Immature natural killer cell (primary cell): ENCODE measurements at regions not wholly inside any gene's neighbourhood (a gene's known extent, or its start where the extent isn't known, plus 50 kb on each side); places are given as distances from the start of the nearest gene placed in this dataset.
A peak's percentile ranks its signal among the peaks of the same experiment; 100 is the strongest.
"Not testable (repeated sequence)": the region's sequence is repeated elsewhere in the genome, so short reads cannot be mapped to it uniquely, and the experiment has no call there.

ENCODE experiments used
- DNase-seq, 3 donors: peaks; one replicate each; pipeline ENCODE4 v3.0.0; 2022; ENCODE audit warnings: mixed read lengths in 1 of 3
- H3K27ac Mint-ChIP-seq, 6 donors: one replicate each; pipeline ENCODE4 v1.8.0; 2020; ENCODE audit warnings: mixed read lengths in 6 of 6, mild to moderate bottlenecking in 5 of 6, inconsistent platforms in 4 of 6, moderate library complexity in 3 of 6
- H3K27me3 Mint-ChIP-seq, 3 donors: one replicate each; pipeline ENCODE4 v1.8.0; 2020 to 2021; ENCODE audit warnings: low read depth in 3 of 3, mild to moderate bottlenecking in 3 of 3, mixed read lengths in 3 of 3, moderate library complexity in 3 of 3, inconsistent platforms in 1 of 3
- H3K36me3 Mint-ChIP-seq, 3 donors: one replicate each; pipeline ENCODE4 v1.8.0; 2020; ENCODE audit warnings: mixed read lengths in 3 of 3, inconsistent platforms in 2 of 3, mild to moderate bottlenecking in 2 of 3
- H3K4me1 Mint-ChIP-seq, 2 donors: one replicate each; pipeline ENCODE4 v1.8.0; 2020; ENCODE audit warnings: inconsistent platforms in 2 of 2, mild to moderate bottlenecking in 2 of 2, mixed read lengths in 2 of 2, moderate library complexity in 1 of 2
- H3K4me3 Mint-ChIP-seq, 5 donors: one replicate each; pipeline ENCODE4 v1.8.0; 2020; ENCODE audit warnings: mild to moderate bottlenecking in 5 of 5, mixed read lengths in 5 of 5, inconsistent platforms in 3 of 5, moderate library complexity in 3 of 5
- H3K9me3 Mint-ChIP-seq, 6 donors: one replicate each; pipeline ENCODE4 v1.8.0; 2020; ENCODE audit warnings: mild to moderate bottlenecking in 6 of 6, mixed read lengths in 6 of 6, inconsistent platforms in 4 of 6, moderate library complexity in 3 of 6

GRCh38 chr13:65275108-65275507 lies 1955.0 kb downstream of the PCDH9 start:
- no peak overlapping the region for H3K27ac Mint-ChIP-seq
- no peaks in the 10 kb centered on the region for H3K27me3 Mint-ChIP-seq
- peaks cover 4 to 10% (median 8%) of the 10 kb centered on the region in 3 donors for H3K36me3 Mint-ChIP-seq
- no peak overlapping the region for H3K4me3 Mint-ChIP-seq
- no peaks in the 10 kb centered on the region for H3K4me1 Mint-ChIP-seq
- no peak for DNase-seq
- peaks cover 9 to 27% (median 18%) of the 10 kb centered on the region in 6 donors for H3K9me3 Mint-ChIP-seq

GRCh38 chr13:65273811-65274420 lies 1956.2 kb downstream of the PCDH9 start:
- not testable (repeated sequence) for H3K27ac Mint-ChIP-seq, H3K4me3 Mint-ChIP-seq, DNase-seq, H3K4me1 Mint-ChIP-seq, H3K36me3 Mint-ChIP-seq, H3K27me3 Mint-ChIP-seq
- peaks cover 9 to 27% (median 17%) of the 10 kb centered on the region in 6 donors for H3K9me3 Mint-ChIP-seq

- Mint-ChIP-seq H3K9me3 (peaks cover 0 to 14% (median under 1%) of the 10 kb centered on the region in 6 donors), H3K4me1 (peaks cover 13 to 20% of the 10 kb centered on the region in 2 donors), H3K4me3 (no peak overlapping the region), H3K27me3 (no peaks in the 10 kb centered on the region), H3K36me3 (no peaks in the 10 kb centered on the region), H3K27ac (no peak overlapping the region)
- no peak for DNase-seq
Observed at GRCh38 chr13:65268009-65268408, 1962.1 kb downstream of the PCDH9 start.

GRCh38 chr13:65265988-65266387 lies 1964.1 kb downstream of the PCDH9 start:
- Mint-ChIP-seq H3K27ac (no peak overlapping the region), H3K4me3 (no peak overlapping the region), H3K4me1 (peaks cover 20 to 27% of the 10 kb centered on the region in 2 donors), H3K9me3 (peaks cover 0 to 6% (median 0%) of the 10 kb centered on the region in 6 donors), H3K27me3 (no peaks in the 10 kb centered on the region), H3K36me3 (no peaks in the 10 kb centered on the region)
- DNase-seq: no peak

- peaks cover 0 to 5% (median 0%) of the 10 kb centered on the region in 6 donors for H3K9me3 Mint-ChIP-seq
- no peaks in the 10 kb centered on the region for H3K27me3 Mint-ChIP-seq
- H3K36me3 Mint-ChIP-seq: no peaks in the 10 kb centered on the region
- no peak overlapping the region for H3K4me3 Mint-ChIP-seq
- H3K27ac Mint-ChIP-seq: no peak overlapping the region
- peaks cover 28 to 40% of the 10 kb centered on the region in 2 donors for H3K4me1 Mint-ChIP-seq
- DNase-seq: no peak
Observed at GRCh38 chr13:65264066-65264465, 1966.1 kb downstream of the PCDH9 start.

GRCh38 chr13:65260946-65261891 lies 1968.9 kb downstream of the PCDH9 start:
- Mint-ChIP-seq H3K4me3 (peak overlapping the region; percentile 57 to 83 (median 72)), H3K4me1 (peaks cover 15 to 27% of the 10 kb centered on the region in 2 donors)

GRCh38 chr13:65240773-65241172 lies 1989.4 kb downstream of the PCDH9 start:
- no peak overlapping the region for H3K27ac Mint-ChIP-seq
- H3K9me3 Mint-ChIP-seq: peaks cover 5 to 44% (median 14%) of the 10 kb centered on the region in 6 donors
- peaks cover 20 to 34% of the 10 kb centered on the region in 2 donors for H3K4me1 Mint-ChIP-seq
- H3K27me3 Mint-ChIP-seq: peaks cover 0 to 3% (median 1%) of the 10 kb centered on the region in 3 donors
- no peak for DNase-seq
- H3K4me3 Mint-ChIP-seq: no peak overlapping the region
- peaks cover 3 to 8% (median 3%) of the 10 kb centered on the region in 3 donors for H3K36me3 Mint-ChIP-seq

More at GRCh38 chr13:65260946-65261891, 1968.9 kb downstream of the PCDH9 start:
- H3K27me3 Mint-ChIP-seq: no peaks in the 10 kb centered on the region
- no peaks in the 10 kb centered on the region for H3K36me3 Mint-ChIP-seq
- peak in 1 of 3 donors; percentile 3 for DNase-seq
- peak overlapping the region in 4 of 6 donors; percentile 5 to 64 (median 24) for H3K27ac Mint-ChIP-seq
- no peaks in the 10 kb centered on the region for H3K9me3 Mint-ChIP-seq

GRCh38 chr13:65236841-65237418 lies 1993.2 kb downstream of the PCDH9 start:
- Mint-ChIP-seq H3K27ac (no peak overlapping the region), H3K9me3 (peaks cover 5 to 43% (median 16%) of the 10 kb centered on the region in 6 donors), H3K4me3 (no peak overlapping the region), H3K4me1 (peaks cover 13 to 18% of the 10 kb centered on the region in 2 donors), H3K27me3 (peaks cover 0 to 3% (median 1%) of the 10 kb centered on the region in 3 donors), H3K36me3 (peaks cover 0 to 6% (median 3%) of the 10 kb centered on the region in 3 donors)
- no peak for DNase-seq

GRCh38 chr13:65217471-65217995 lies 2012.6 kb downstream of the PCDH9 start:
- H3K9me3 Mint-ChIP-seq: peaks cover 0 to 10% (median 5%) of the 10 kb centered on the region in 6 donors
- no peak for DNase-seq
- no peaks in the 10 kb centered on the region for H3K36me3 Mint-ChIP-seq
- H3K27ac Mint-ChIP-seq: no peak overlapping the region
- H3K27me3 Mint-ChIP-seq: peaks cover 0 to 1% (median 0%) of the 10 kb centered on the region in 3 donors
- no peaks in the 10 kb centered on the region for H3K4me1 Mint-ChIP-seq
- H3K4me3 Mint-ChIP-seq: no peak overlapping the region

GRCh38 chr13:65202845-65203244 lies 2027.3 kb downstream of the PCDH9 start:
- not testable (repeated sequence) for H3K27ac Mint-ChIP-seq, H3K27me3 Mint-ChIP-seq, H3K4me1 Mint-ChIP-seq, H3K36me3 Mint-ChIP-seq, H3K4me3 Mint-ChIP-seq, DNase-seq
- H3K9me3 Mint-ChIP-seq: peaks cover 0 to 28% (median 0%) of the 10 kb centered on the region in 6 donors

- DNase-seq: no peak
- H3K4me1 Mint-ChIP-seq: peaks cover 4 to 12% of the 10 kb centered on the region in 2 donors
Observed at GRCh38 chr13:65188721-65189120, 2041.4 kb downstream of the PCDH9 start.

GRCh38 chr13:65168026-65168425 lies 2062.1 kb downstream of the PCDH9 start:
- Mint-ChIP-seq H3K36me3 (no peaks in the 10 kb centered on the region), H3K4me1 (no peaks in the 10 kb centered on the region), H3K27me3 (peaks cover 0 to 2% (median 2%) of the 10 kb centered on the region in 3 donors), H3K27ac (no peak overlapping the region), H3K4me3 (no peak overlapping the region), H3K9me3 (peaks cover 0 to 4% (median under 1%) of the 10 kb centered on the region in 6 donors)
- DNase-seq: no peak

More at GRCh38 chr13:65188721-65189120, 2041.4 kb downstream of the PCDH9 start:
- Mint-ChIP-seq H3K4me3 (no peak overlapping the region), H3K27ac (no peak overlapping the region), H3K9me3 (peaks cover 3 to 35% (median 6%) of the 10 kb centered on the region in 6 donors), H3K36me3 (peaks cover 0 to 2% (median 0%) of the 10 kb centered on the region in 3 donors), H3K27me3 (no peaks in the 10 kb centered on the region)

- no peaks in the 10 kb centered on the region for H3K4me1 Mint-ChIP-seq
- H3K27me3 Mint-ChIP-seq: peaks cover 0 to 3% (median 2%) of the 10 kb centered on the region in 3 donors
- H3K36me3 Mint-ChIP-seq: no peaks in the 10 kb centered on the region
- no peak overlapping the region for H3K4me3 Mint-ChIP-seq
- H3K9me3 Mint-ChIP-seq: peaks cover 0 to 4% (median 1%) of the 10 kb centered on the region in 6 donors
- H3K27ac Mint-ChIP-seq: no peak overlapping the region
- DNase-seq: no peak
Observed at GRCh38 chr13:65166675-65167074, 2063.5 kb downstream of the PCDH9 start.
